Rectal smooth muscle tissue (tissue), 1 donor: ENCODE measurements at regions not wholly inside any gene's neighbourhood (a gene's known extent, or its start where the extent isn't known, plus 50 kb on each side); places are given as distances from the start of the nearest gene placed in this dataset.
A peak's percentile ranks its signal among the peaks of the same experiment; 100 is the strongest.

Experiments used
- H3K27ac ChIP-seq: one replicate; pipeline ENCODE4 v1.7.0; 2013; ENCODE audit warnings: low read depth, low read length, inconsistent platforms
- H3K27me3 ChIP-seq: one replicate; pipeline ENCODE4 v1.7.0; 2013; ENCODE audit warnings: low read length; ENCODE audit not compliant: control insufficient read depth, insufficient read depth
- H3K36me3 ChIP-seq: one replicate; pipeline ENCODE4 v1.7.0; 2013; ENCODE audit warnings: low read length; ENCODE audit not compliant: control insufficient read depth, insufficient read depth
- H3K4me1 ChIP-seq: one replicate; pipeline ENCODE4 v1.7.0; 2013; ENCODE audit warnings: low read length; ENCODE audit not compliant: control insufficient read depth, insufficient read depth
- H3K4me3 ChIP-seq: one replicate; pipeline ENCODE4 v1.7.0; 2013; ENCODE audit warnings: low read length
- H3K9ac ChIP-seq: one replicate; pipeline ENCODE4 v1.7.0; 2013; ENCODE audit warnings: low read length

DNA sequence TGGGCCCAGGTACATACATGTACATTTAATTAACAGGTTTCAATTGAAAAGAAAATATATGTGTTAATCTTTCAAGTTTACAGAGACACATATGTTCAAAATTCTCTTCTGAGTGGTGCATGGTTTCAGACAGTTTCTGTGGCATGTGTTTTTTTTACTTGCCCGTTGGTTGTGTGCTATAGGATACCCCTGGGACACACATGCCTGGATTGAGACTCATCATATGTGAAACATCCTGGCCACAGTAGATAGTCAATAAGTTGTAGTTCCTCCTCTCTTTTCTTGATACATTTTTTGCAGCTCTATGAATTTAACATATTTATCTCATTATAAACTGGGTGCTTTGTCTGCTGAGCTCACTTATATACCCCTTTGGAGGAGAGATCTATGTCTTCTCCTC lies 207.8 kb upstream of the CTBP2 start:
- no peak overlapping the region for H3K27ac ChIP-seq
- H3K4me1 ChIP-seq = no peaks in the 10 kb centered on the region
- H3K4me3 ChIP-seq = no peak overlapping the region
- H3K27me3 ChIP-seq = no peaks in the 10 kb centered on the region
- H3K36me3 ChIP-seq = no peaks in the 10 kb centered on the region
- no peak overlapping the region for H3K9ac ChIP-seq

DNA sequence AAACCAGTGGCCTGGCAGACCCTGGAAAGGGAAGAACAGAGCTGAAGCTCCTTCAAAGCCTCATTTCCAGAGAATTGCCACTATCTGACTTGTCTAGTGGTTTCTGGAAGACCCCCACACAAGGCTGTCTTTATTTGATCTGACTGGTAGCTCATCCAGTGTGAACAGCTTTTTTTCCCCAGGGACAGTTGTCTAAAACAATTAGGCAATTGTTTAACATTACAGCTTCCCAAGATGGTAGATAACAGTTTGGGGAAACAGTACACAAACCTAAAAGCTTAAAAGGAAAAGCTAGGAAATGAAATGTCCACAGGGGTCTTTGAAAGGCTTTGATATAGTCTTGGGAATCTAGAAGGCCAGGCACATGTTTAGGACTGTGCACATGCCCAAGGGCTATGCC lies 203.4 kb upstream of the CTBP2 start:
- H3K36me3 ChIP-seq = no peaks in the 10 kb centered on the region
- H3K9ac ChIP-seq = no peak overlapping the region
- H3K4me1 ChIP-seq = no peaks in the 10 kb centered on the region
- H3K27ac ChIP-seq = no peak overlapping the region
- no peaks in the 10 kb centered on the region for H3K27me3 ChIP-seq
- H3K4me3 ChIP-seq = no peak overlapping the region

DNA sequence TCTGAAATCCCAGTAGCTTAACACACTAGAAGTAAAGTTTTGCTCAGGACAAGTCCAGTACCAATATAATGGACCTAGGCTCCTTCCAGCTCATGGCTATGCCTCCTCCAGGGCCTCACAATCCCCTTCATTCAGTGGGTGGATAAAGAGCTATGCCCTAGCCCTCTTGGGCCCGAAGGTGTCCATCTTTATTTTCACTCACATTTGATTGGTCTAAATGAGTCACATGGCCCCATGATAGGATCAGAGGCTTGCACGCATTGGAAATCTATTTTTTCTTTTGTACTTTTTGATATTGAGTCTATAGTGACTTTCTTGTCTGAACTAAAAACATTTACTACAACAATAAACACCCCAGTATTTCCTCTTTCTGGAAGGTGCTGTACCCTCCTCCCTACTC lies 202.6 kb upstream of the CTBP2 start:
- no peak overlapping the region for H3K27ac ChIP-seq
- H3K36me3 ChIP-seq = no peaks in the 10 kb centered on the region
- H3K4me1 ChIP-seq = no peaks in the 10 kb centered on the region
- H3K9ac ChIP-seq = no peak overlapping the region
- no peaks in the 10 kb centered on the region for H3K27me3 ChIP-seq
- H3K4me3 ChIP-seq = no peak overlapping the region

DNA sequence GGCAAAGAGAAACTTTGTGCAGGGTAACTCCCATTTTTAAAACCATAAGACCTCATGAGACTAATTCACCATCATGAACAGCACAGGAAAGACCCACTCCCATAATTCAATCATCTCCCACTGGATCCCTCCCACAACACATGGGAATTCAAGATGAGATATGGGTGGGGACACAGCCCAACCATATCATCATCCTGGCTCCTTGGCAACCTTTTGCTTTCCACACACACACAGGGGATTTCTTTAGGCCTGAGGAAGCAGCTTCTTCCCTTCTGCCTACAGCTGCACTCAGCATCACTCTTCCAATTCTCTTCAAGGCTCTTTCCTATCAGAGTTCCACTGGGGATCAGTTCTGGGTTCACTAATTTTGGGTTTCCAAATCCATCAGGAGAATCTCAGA lies 199.0 kb upstream of the CTBP2 start:
- Histone ChIP-seq H3K4me3 (no peak overlapping the region), H3K4me1 (no peaks in the 10 kb centered on the region), H3K9ac (no peak overlapping the region), H3K36me3 (no peaks in the 10 kb centered on the region), H3K27me3 (no peaks in the 10 kb centered on the region), H3K27ac (no peak overlapping the region)

GRCh38 chr10:125355657-125356056 lies 195.3 kb upstream of the CTBP2 start:
- Histone ChIP-seq H3K27me3 (no peaks in the 10 kb centered on the region), H3K9ac (no peak overlapping the region), H3K4me1 (no peaks in the 10 kb centered on the region), H3K36me3 (no peaks in the 10 kb centered on the region), H3K27ac (no peak overlapping the region), H3K4me3 (no peak overlapping the region)

- Histone ChIP-seq H3K4me3 (no peak overlapping the region), H3K27me3 (no peaks in the 10 kb centered on the region), H3K4me1 (no peaks in the 10 kb centered on the region), H3K36me3 (no peaks in the 10 kb centered on the region), H3K9ac (no peak overlapping the region), H3K27ac (no peak overlapping the region)
These were observed 190.2 kb upstream of the CTBP2 start for GRCh38 chr10:125350519-125350918.

DNA sequence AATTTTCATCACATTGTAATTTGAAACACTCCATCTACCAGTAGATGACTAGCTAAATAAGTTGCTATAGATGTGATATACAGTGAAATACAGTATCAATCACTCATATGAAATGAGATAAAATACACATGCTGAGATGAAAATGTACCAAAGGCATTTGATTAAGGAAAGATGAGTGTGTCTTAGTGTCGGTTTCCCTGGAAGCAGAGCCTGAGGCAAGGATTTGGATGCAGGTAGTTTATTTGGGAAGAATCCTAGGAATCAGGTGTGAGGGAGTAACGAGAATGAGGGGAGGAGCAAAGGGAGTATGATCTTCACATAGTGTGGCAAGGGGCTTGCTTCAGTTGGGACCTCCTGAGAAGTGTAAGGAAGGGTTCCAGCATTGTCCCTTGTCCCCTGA lies 188.2 kb upstream of the CTBP2 start:
- no peak overlapping the region for H3K4me3 ChIP-seq
- no peak overlapping the region for H3K9ac ChIP-seq
- H3K36me3 ChIP-seq = no peaks in the 10 kb centered on the region
- no peaks in the 10 kb centered on the region for H3K4me1 ChIP-seq
- no peaks in the 10 kb centered on the region for H3K27me3 ChIP-seq
- H3K27ac ChIP-seq = no peak overlapping the region

GRCh38 chr10:125344573-125345171 lies 184.3 kb upstream of the CTBP2 start:
- Histone ChIP-seq H3K4me3 (peak overlapping the region; percentile 33), H3K27ac (no peak overlapping the region), H3K9ac (no peak overlapping the region)

DNA sequence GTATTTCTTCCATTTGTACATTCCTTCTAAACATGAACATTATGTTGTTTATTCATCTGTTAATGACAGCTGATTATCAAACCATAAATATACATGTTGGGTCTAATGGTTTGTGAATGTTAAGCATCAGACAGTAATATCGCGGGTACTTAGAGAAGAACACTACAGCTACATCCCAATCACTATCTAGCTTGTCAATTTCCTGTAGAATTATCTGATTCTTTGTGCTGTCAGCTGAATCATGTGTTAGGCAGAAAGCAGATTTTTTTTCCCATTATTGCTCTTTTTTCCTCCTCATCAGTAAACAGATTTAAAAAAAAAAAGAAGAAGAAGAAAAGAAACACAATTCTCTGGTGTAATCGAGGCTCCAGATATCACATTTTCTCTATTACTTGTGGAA lies 183.6 kb upstream of the CTBP2 start:
- H3K4me3 ChIP-seq = no peak overlapping the region
- H3K4me1 ChIP-seq = no peaks in the 10 kb centered on the region
- H3K27ac ChIP-seq = no peak overlapping the region
- no peak overlapping the region for H3K9ac ChIP-seq
- no peaks in the 10 kb centered on the region for H3K27me3 ChIP-seq
- H3K36me3 ChIP-seq = no peaks in the 10 kb centered on the region

More at GRCh38 chr10:125344573-125345171, 184.3 kb upstream of the CTBP2 start:
- Histone ChIP-seq H3K4me1 (no peaks in the 10 kb centered on the region), H3K36me3 (no peaks in the 10 kb centered on the region), H3K27me3 (no peaks in the 10 kb centered on the region)

- H3K4me3 ChIP-seq = no peak overlapping the region
- no peak overlapping the region for H3K27ac ChIP-seq
- no peaks in the 10 kb centered on the region for H3K27me3 ChIP-seq
- H3K36me3 ChIP-seq = no peaks in the 10 kb centered on the region
- no peak overlapping the region for H3K9ac ChIP-seq
- no peaks in the 10 kb centered on the region for H3K4me1 ChIP-seq
These were observed 183.0 kb upstream of the CTBP2 start for GRCh38 chr10:125343118-125343925.

GRCh38 chr10:125341611-125342010 lies 181.2 kb upstream of the CTBP2 start:
- Histone ChIP-seq H3K27me3 (no peaks in the 10 kb centered on the region), H3K4me3 (no peak overlapping the region), H3K27ac (no peak overlapping the region), H3K9ac (no peak overlapping the region), H3K4me1 (no peaks in the 10 kb centered on the region), H3K36me3 (no peaks in the 10 kb centered on the region)

- Histone ChIP-seq H3K4me3 (no peak overlapping the region), H3K9ac (no peak overlapping the region), H3K27me3 (no peaks in the 10 kb centered on the region), H3K27ac (no peak overlapping the region), H3K4me1 (no peaks in the 10 kb centered on the region), H3K36me3 (no peaks in the 10 kb centered on the region)
These were observed 180.5 kb upstream of the CTBP2 start for GRCh38 chr10:125340903-125341302.

DNA sequence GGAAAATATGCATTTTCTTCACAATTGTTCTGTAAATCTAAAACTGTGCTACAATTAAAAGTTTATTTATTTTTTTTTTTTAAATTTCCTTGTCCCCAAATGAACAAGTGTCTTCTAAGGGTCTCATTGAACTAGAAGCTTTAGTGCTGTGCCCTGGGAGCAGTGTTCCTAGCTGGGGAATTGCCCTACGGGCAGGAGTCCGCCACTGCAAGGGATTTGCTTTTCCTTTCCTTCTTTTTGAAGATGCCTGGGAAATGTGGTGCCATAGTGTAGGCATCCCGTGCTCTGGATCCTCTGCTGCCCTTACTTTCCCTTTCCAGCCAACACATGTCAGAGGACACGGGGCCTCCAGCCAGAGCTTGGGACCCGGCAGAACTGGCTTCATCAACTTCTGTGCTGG lies 177.1 kb upstream of the CTBP2 start:
- no peak overlapping the region for H3K9ac ChIP-seq
- H3K4me1 ChIP-seq = no peaks in the 10 kb centered on the region
- no peak overlapping the region for H3K27ac ChIP-seq
- no peaks in the 10 kb centered on the region for H3K27me3 ChIP-seq
- H3K36me3 ChIP-seq = no peaks in the 10 kb centered on the region
- no peak overlapping the region for H3K4me3 ChIP-seq
